Rectal smooth muscle tissue (tissue), 1 donor: ENCODE measurements at regions not wholly inside any gene's neighbourhood (a gene's known extent, or its start where the extent isn't known, plus 50 kb on each side); places are given as distances from the start of the nearest gene placed in this dataset.

Experiments
- H3K27ac ChIP-seq: one replicate; pipeline ENCODE4 v1.7.0; 2013; ENCODE audit warnings: low read depth, low read length, inconsistent platforms
- H3K27me3 ChIP-seq: one replicate; pipeline ENCODE4 v1.7.0; 2013; ENCODE audit warnings: low read length; ENCODE audit not compliant: control insufficient read depth, insufficient read depth
- H3K36me3 ChIP-seq: one replicate; pipeline ENCODE4 v1.7.0; 2013; ENCODE audit warnings: low read length; ENCODE audit not compliant: control insufficient read depth, insufficient read depth
- H3K4me1 ChIP-seq: one replicate; pipeline ENCODE4 v1.7.0; 2013; ENCODE audit warnings: low read length; ENCODE audit not compliant: control insufficient read depth, insufficient read depth
- H3K4me3 ChIP-seq: one replicate; pipeline ENCODE4 v1.7.0; 2013; ENCODE audit warnings: low read length
- H3K9ac ChIP-seq: one replicate; pipeline ENCODE4 v1.7.0; 2013; ENCODE audit warnings: low read length

GRCh38 chr3:190252080-190252479, 70.2 kb downstream of the CLDN1 start:
- H3K4me3 ChIP-seq, result no peak overlapping the region
- H3K27me3 ChIP-seq, result no peaks in the 10 kb centered on the region
- H3K4me1 ChIP-seq, result no peaks in the 10 kb centered on the region
- H3K36me3 ChIP-seq, result no peaks in the 10 kb centered on the region
- H3K27ac ChIP-seq, result no peak overlapping the region
- no peak overlapping the region for H3K9ac ChIP-seq

DNA sequence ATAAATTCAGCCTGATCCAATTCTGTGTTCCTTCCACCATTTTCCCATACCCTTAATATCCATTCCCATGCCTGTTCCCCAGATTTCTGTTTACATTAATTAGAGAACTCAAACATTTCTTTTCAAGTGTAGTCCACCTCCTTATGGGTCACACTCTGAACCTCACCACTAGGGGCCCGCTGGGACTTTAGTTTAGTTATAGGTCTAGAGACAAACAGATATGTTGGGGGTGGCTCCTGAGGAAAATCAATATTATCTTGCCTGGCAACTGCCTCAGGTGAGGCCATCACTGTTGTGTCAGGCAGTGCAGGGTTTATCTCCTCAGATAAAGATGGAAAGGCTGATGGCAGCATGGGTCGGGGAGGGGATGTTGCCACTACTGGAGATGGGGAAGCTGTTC, 72.8 kb downstream of the CLDN1 start:
- H3K27ac ChIP-seq, result no peak overlapping the region
- no peak overlapping the region for H3K4me3 ChIP-seq
- H3K4me1 ChIP-seq, result no peaks in the 10 kb centered on the region
- H3K27me3 ChIP-seq, result no peaks in the 10 kb centered on the region
- H3K36me3 ChIP-seq, result no peaks in the 10 kb centered on the region
- no peak overlapping the region for H3K9ac ChIP-seq

- H3K9ac ChIP-seq, result no peak overlapping the region
- H3K27ac ChIP-seq, result no peak overlapping the region
- no peaks in the 10 kb centered on the region for H3K4me1 ChIP-seq
- no peaks in the 10 kb centered on the region for H3K36me3 ChIP-seq
- no peak overlapping the region for H3K4me3 ChIP-seq
- no peaks in the 10 kb centered on the region for H3K27me3 ChIP-seq
These were observed 80.1 kb downstream of the CLDN1 start for GRCh38 chr3:190242147-190242546.

GRCh38 chr3:190239325-190239724, 82.9 kb downstream of the CLDN1 start:
- no peak overlapping the region for H3K27ac ChIP-seq
- no peaks in the 10 kb centered on the region for H3K36me3 ChIP-seq
- H3K4me3 ChIP-seq, result no peak overlapping the region
- H3K4me1 ChIP-seq, result no peaks in the 10 kb centered on the region
- no peak overlapping the region for H3K9ac ChIP-seq
- no peaks in the 10 kb centered on the region for H3K27me3 ChIP-seq

DNA sequence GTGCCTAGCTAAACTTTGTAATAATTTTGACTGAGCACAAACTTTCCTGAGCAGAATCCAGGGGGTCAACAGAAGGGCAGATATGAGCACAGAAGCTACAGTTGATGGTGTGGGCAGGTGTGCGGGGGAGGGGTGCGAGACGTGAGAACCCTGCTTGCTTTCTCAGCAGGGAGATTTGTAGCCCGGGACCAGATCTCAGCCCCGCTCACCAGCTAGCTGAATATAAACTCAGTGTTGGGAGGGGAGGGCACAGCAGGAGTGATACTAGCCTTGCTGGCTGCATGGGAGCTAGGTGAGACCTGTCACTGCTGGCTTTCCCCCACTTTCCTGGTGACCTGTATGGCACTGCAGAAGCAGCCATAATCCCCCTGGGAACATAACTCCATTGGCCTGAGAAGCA, 83.4 kb downstream of the CLDN1 start:
- Histone ChIP-seq H3K9ac (no peak overlapping the region), H3K27me3 (no peaks in the 10 kb centered on the region), H3K4me1 (no peaks in the 10 kb centered on the region)

DNA sequence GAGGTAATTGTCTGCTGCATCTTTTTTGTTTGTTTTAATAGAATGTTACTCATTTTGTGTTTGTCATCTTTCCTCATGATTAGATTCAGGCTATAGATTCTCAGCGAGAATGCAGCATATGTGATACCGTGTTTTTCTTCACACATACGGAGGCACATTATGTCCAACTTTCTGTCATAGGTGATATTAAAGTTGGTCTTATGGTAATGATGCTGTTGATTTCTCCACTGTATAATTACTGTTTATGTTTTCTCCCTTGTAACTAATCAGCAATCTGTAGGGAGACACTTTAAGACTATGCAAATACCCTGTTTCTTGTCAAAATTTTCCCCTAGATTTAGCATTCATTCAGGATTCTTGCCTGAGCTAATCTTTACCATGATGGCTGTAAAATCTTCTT, 87.6 kb downstream of the CLDN1 start:
- Histone ChIP-seq H3K4me3 (no peak overlapping the region), H3K9ac (no peak overlapping the region), H3K27me3 (no peaks in the 10 kb centered on the region), H3K36me3 (no peaks in the 10 kb centered on the region), H3K4me1 (peaks cover 3% of the 10 kb centered on the region), H3K27ac (no peak overlapping the region)

More for the DNA sequence above, 83.4 kb downstream of the CLDN1 start:
- Histone ChIP-seq H3K4me3 (no peak overlapping the region), H3K36me3 (no peaks in the 10 kb centered on the region), H3K27ac (no peak overlapping the region)

- peaks cover 3% of the 10 kb centered on the region for H3K4me1 ChIP-seq
- no peak overlapping the region for H3K4me3 ChIP-seq
- no peak overlapping the region for H3K27ac ChIP-seq
- no peak overlapping the region for H3K9ac ChIP-seq
- no peaks in the 10 kb centered on the region for H3K36me3 ChIP-seq
- H3K27me3 ChIP-seq, result no peaks in the 10 kb centered on the region
These were observed 92.4 kb downstream of the CLDN1 start for GRCh38 chr3:190229632-190230424.

- no peaks in the 10 kb centered on the region for H3K36me3 ChIP-seq
- no peak overlapping the region for H3K4me3 ChIP-seq
- no peaks in the 10 kb centered on the region for H3K27me3 ChIP-seq
- H3K27ac ChIP-seq, result no peak overlapping the region
- H3K9ac ChIP-seq, result no peak overlapping the region
- peaks cover 3% of the 10 kb centered on the region for H3K4me1 ChIP-seq
These were observed 95.2 kb downstream of the CLDN1 start for GRCh38 chr3:190227064-190227463.

- H3K27me3 ChIP-seq, result no peaks in the 10 kb centered on the region
- no peak overlapping the region for H3K4me3 ChIP-seq
These were observed 97.2 kb downstream of the CLDN1 start for GRCh38 chr3:190224863-190225692.

GRCh38 chr3:190224456-190224855, 97.8 kb downstream of the CLDN1 start:
- Histone ChIP-seq H3K27me3 (no peaks in the 10 kb centered on the region), H3K4me3 (no peak overlapping the region), H3K36me3 (no peaks in the 10 kb centered on the region), H3K27ac (no peak overlapping the region), H3K9ac (no peak overlapping the region), H3K4me1 (no peaks in the 10 kb centered on the region)

More at GRCh38 chr3:190224863-190225692, 97.2 kb downstream of the CLDN1 start:
- no peaks in the 10 kb centered on the region for H3K4me1 ChIP-seq
- H3K9ac ChIP-seq, result no peak overlapping the region
- no peaks in the 10 kb centered on the region for H3K36me3 ChIP-seq
- no peak overlapping the region for H3K27ac ChIP-seq

GRCh38 chr3:190222916-190223315, 99.3 kb downstream of the CLDN1 start:
- Histone ChIP-seq H3K27ac (no peak overlapping the region), H3K36me3 (no peaks in the 10 kb centered on the region), H3K9ac (no peak overlapping the region), H3K4me1 (no peaks in the 10 kb centered on the region), H3K27me3 (no peaks in the 10 kb centered on the region), H3K4me3 (no peak overlapping the region)

DNA sequence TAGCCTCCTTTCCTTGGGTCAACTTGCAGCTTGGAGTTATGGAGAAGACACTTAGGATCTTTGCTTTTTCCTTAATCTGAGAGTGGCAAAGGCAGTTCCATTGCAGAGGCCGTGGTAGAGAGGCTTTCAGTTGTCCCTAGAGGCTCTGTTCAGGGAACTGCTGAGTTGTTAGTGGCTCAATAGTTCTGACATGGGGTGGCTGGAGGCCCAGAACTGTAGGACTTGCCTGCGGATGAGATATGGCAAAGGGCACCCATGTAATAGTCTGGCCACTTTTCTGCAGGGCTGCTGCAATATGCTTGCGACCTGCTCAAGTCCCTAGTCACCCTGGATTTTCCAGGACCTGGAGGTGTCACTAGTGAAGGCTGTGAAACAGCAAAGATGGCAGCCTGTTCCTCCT, 99.9 kb downstream of the CLDN1 start:
- H3K27me3 ChIP-seq, result no peaks in the 10 kb centered on the region
- no peaks in the 10 kb centered on the region for H3K4me1 ChIP-seq

More for the DNA sequence above, 99.9 kb downstream of the CLDN1 start:
- Histone ChIP-seq H3K4me3 (no peak overlapping the region), H3K36me3 (no peaks in the 10 kb centered on the region), H3K9ac (no peak overlapping the region), H3K27ac (no peak overlapping the region)
